ENCODE measurements at regions not wholly inside any gene's neighbourhood (a gene's known extent, or its start where the extent isn't known, plus 50 kb on each side); places are given as distances from the start of the nearest gene placed in this dataset.

GRCh38 chr5:84603568-84604185 is 219.0 kb upstream of the EDIL3 start:
- TF ChIP-seq POLR2A (IDR thresholded peaks at IDR 0.05) (no peak), CTCF (IDR thresholded peaks at IDR 0.05) (no peak), EP300 (IDR thresholded peaks at IDR 0.05) (no peak)

All from sigmoid colon (tissue), 4 donors.